Activated CD4-positive, alpha-beta T cell treated with anti-CD3 and anti-CD28 coated beads for 36 hours (primary cell): ENCODE measurements at regions not wholly inside any gene's neighbourhood (a gene's known extent, or its start where the extent isn't known, plus 50 kb on each side); places are given as distances from the start of the nearest gene placed in this dataset.
"Not testable (repeated sequence)": the region's sequence is repeated elsewhere in the genome, so short reads cannot be mapped to it uniquely, and the experiment has no call there.

Experiments used
- ATAC-seq: fragments of 200-7000 bp; cut with Tn5 transposase; one replicate; pipeline ENCODE4 v1.10.0; 2021; ENCODE audit warnings: mild to moderate bottlenecking, moderate library complexity
- CTCF ChIA-PET: fragments of 350-600 bp; sonication (Branson Sonifier 250); formaldehyde crosslinking; loops from one replicate; lab custom pipeline; 2021; ENCODE audit warnings: antibody characterized with exemption; lab: Charles Lee
- POLR2A ChIA-PET: fragments of 350-600 bp; sonication (Branson Sonifier 250); formaldehyde crosslinking; loops from one replicate; lab custom pipeline; 2021; ENCODE audit warnings: antibody characterized with exemption, inconsistent platforms; lab: Charles Lee
- DNase-seq: peaks from one replicate; pipeline ENCODE4 v3.0.0-alpha.2; 2020
- H3K27ac Mint-ChIP-seq: one replicate; pipeline ENCODE4 v1.8.0; 2021; ENCODE audit warnings: mixed read lengths
- H3K27me3 Mint-ChIP-seq: one replicate; pipeline ENCODE4 v1.8.0; 2021; ENCODE audit warnings: mixed read lengths
- H3K36me3 Mint-ChIP-seq: one replicate; pipeline ENCODE4 v1.8.0; 2021; ENCODE audit warnings: low read depth, mixed read lengths
- H3K4me1 Mint-ChIP-seq: one replicate; pipeline ENCODE4 v1.8.0; 2021; ENCODE audit warnings: mixed read lengths
- H3K4me3 Mint-ChIP-seq: one replicate; pipeline ENCODE4 v1.8.0; 2021; ENCODE audit warnings: mild to moderate bottlenecking, moderate library complexity, mixed read lengths
- H3K9me3 Mint-ChIP-seq: one replicate; pipeline ENCODE4 v1.8.0; 2021; ENCODE audit warnings: low read depth, mixed read lengths
- intact Hi-C, 2 experiments: fragments of 100-400 bp; cut with DNase I in 1 of 2; cut with micrococcal nuclease in 1 of 2; formaldehyde crosslinking; loops; one replicate each; pipeline versions ENCODE4 v1.14.2 to v1.15.1; 2022 to 2024; cut with DNase I, micrococcal nuclease

GRCh38 chr2:161480123-161480522, 64.0 kb downstream of the TBR1 start:
- Mint-ChIP-seq H3K27me3 (peaks cover 13% of the 10 kb centered on the region), H3K4me1 (no peaks in the 10 kb centered on the region), H3K9me3 (peaks cover 17% of the 10 kb centered on the region), H3K4me3 (no peak overlapping the region), H3K27ac (no peak overlapping the region), H3K36me3 (peaks cover 2% of the 10 kb centered on the region)
- ChIA-PET CTCF (no interaction called here), POLR2A (no interaction called here)
- ATAC-seq: no peak
- no peak for DNase-seq
- intact Hi-C loops: no loop called here

DNA sequence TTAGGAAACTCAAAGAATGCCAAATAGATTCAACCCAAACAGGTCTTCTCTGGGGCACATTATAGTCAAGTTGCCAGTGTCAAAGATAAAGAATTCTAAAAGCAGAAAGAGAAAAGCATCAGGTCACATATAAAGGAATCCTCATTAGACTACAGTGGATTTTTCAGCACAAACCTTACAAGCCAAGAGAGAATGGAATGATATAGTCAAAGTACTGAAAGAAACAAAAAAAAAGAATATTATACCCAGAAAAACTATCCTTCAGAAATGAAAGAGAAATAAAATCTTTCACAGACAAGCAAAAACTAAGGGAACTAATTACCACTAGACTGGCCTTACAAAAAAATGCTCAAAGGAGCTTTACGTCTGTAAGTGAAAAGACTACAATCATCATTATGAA, 65.5 kb downstream of the TBR1 start:
- Mint-ChIP-seq H3K27me3 (peaks cover 10% of the 10 kb centered on the region), H3K36me3 (peaks cover 2% of the 10 kb centered on the region), H3K4me3 (no peak overlapping the region), H3K9me3 (peaks cover 17% of the 10 kb centered on the region), H3K4me1 (no peaks in the 10 kb centered on the region), H3K27ac (no peak overlapping the region)
- no peak for DNase-seq
- no peak for ATAC-seq
- CTCF ChIA-PET: no interaction called here
- POLR2A ChIA-PET: no interaction called here
- intact Hi-C loops: no loop called here

- Mint-ChIP-seq H3K4me3 (no peak overlapping the region), H3K4me1 (no peaks in the 10 kb centered on the region), H3K9me3 (peaks cover 17% of the 10 kb centered on the region), H3K27me3 (peaks cover 10% of the 10 kb centered on the region), H3K36me3 (peaks cover 2% of the 10 kb centered on the region), H3K27ac (no peak overlapping the region)
- intact Hi-C loops: no loop called here
- CTCF ChIA-PET: no interaction called here
- ATAC-seq (no peak), DNase-seq (no peak)
- POLR2A ChIA-PET: no interaction called here
These were observed 68.0 kb downstream of the TBR1 start for GRCh38 chr2:161484061-161484460.

DNA sequence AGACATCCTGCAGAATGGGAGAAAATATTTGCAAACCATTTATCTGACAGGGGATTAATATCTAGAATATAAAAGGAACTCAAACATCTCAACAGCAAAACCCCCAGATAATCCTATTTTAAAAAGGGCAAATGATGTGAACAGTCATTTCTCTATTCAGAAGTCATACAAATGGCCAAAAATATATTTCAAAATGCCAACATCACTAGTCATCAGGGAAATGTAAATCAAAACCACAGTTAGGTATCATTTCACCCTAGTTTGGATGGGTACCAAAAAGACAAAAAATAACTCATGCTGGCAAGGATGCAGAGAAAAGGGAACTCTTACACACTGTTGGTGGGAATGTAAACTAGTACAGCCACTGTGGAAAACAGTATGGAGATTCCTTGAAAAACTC, 70.0 kb downstream of the TBR1 start:
- H3K4me1 Mint-ChIP-seq: no peaks in the 10 kb centered on the region
- POLR2A ChIA-PET: no interaction called here
- H3K27me3 Mint-ChIP-seq: peaks cover 15% of the 10 kb centered on the region
- H3K36me3 Mint-ChIP-seq: peaks cover 2% of the 10 kb centered on the region
- H3K27ac Mint-ChIP-seq: no peak overlapping the region
- H3K9me3 Mint-ChIP-seq: peaks cover 10% of the 10 kb centered on the region
- CTCF ChIA-PET: no interaction called here
- intact Hi-C loops: no loop called here
- H3K4me3 Mint-ChIP-seq: no peak overlapping the region
- ATAC-seq: no peak
- DNase-seq: no peak

DNA sequence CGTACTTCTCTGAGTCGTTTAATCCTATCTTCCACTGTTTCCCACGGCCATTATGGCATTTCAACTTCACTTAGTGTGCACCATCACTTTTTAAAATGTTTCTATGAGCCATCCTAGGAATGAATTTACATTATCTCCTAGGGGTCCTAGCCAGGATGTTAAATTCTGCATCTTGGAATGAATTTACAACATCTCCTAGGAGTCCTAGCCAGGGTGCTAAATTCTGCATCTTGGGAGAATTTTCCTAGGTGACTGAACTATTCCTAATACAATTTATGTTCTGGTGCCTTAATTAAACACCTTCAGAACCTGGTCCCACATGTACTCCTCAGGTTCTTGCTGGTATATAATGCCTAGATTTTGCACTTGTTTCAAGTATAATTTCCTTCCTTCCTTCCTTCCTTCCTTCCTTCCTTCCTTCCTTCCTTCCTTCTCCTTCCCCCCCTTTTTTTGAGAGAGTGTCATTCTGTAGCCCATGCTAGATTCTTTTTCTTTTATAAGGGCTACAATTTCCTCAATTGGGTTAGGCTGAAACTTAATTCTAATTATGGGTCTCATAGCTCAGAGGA, 72.1 kb downstream of the TBR1 start:
- H3K36me3 Mint-ChIP-seq: no peaks in the 10 kb centered on the region
- ATAC-seq (no peak), DNase-seq (no peak)
- no peaks in the 10 kb centered on the region for H3K4me1 Mint-ChIP-seq
- CTCF ChIA-PET: no interaction called here
- H3K27me3 Mint-ChIP-seq: peaks cover 14% of the 10 kb centered on the region
- H3K9me3 Mint-ChIP-seq: no peaks in the 10 kb centered on the region
- intact Hi-C loops: no loop called here
- H3K4me3 Mint-ChIP-seq: no peak overlapping the region
- POLR2A ChIA-PET: no interaction called here
- H3K27ac Mint-ChIP-seq: no peak overlapping the region

- DNase-seq: no peak
- POLR2A ChIA-PET: no interaction called here
- no peaks in the 10 kb centered on the region for H3K36me3 Mint-ChIP-seq
- intact Hi-C loops: no loop called here
- H3K4me3 Mint-ChIP-seq: no peak overlapping the region
- H3K9me3 Mint-ChIP-seq: no peaks in the 10 kb centered on the region
- H3K27me3 Mint-ChIP-seq: peaks cover 11% of the 10 kb centered on the region
- no peaks in the 10 kb centered on the region for H3K4me1 Mint-ChIP-seq
- H3K27ac Mint-ChIP-seq: no peak overlapping the region
- CTCF ChIA-PET: no interaction called here
- no peak for ATAC-seq
These were observed 72.8 kb downstream of the TBR1 start for GRCh38 chr2:161488879-161489278.

DNA sequence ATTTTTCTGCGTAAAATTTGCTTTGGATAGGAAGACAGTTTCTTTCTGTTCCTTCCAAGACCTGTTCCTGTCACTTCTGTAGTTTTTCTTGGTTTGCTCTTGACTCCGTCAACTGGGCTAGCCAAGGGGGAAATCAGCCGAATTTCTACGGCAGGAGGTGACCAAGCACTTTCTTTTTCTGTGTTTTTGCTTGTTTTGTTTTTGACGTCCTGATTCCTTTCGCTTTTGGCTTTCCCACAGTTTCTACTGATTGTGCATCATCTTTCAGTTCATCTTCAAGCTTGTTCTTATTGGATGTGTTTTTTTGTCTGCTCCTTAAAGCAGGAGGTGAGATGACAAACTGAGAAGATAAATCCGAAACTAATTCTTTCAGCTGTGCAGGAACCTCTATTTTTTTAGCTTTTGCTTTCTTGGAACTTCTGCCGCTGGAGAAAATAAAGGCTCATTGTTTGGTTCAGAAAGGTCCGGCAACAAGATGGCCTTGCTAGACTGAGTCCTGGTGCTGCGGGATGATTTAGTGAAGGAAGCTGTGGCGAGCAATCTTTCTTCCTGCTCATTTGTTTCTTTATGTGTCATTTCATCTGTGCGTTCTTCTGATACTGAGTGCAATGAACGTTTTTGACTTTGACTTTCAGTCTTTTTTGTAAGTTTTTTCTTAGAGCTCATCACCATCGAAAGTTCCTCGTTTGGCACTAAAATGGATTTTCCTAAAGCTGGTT, 85.0 kb downstream of the TBR1 start:
- peak; percentile 73 for ATAC-seq
- H3K4me3 Mint-ChIP-seq: peak overlapping the region; percentile 64
- intact Hi-C loops, H3K36me3 Mint-ChIP-seq, H3K9me3 Mint-ChIP-seq, POLR2A ChIA-PET, CTCF ChIA-PET: not testable (repeated sequence)
- peaks cover 22% of the 10 kb centered on the region for H3K27me3 Mint-ChIP-seq
- H3K27ac Mint-ChIP-seq: peak overlapping the region; percentile 65
- peak; percentile 24 for DNase-seq
- H3K4me1 Mint-ChIP-seq: peaks cover 11% of the 10 kb centered on the region

GRCh38 chr2:161502279-161502678, 86.2 kb downstream of the TBR1 start:
- Mint-ChIP-seq H3K4me1 (peaks cover 11% of the 10 kb centered on the region), H3K27me3 (peaks cover 18% of the 10 kb centered on the region)
- POLR2A ChIA-PET, DNase-seq, H3K9me3 Mint-ChIP-seq, H3K36me3 Mint-ChIP-seq, H3K27ac Mint-ChIP-seq, intact Hi-C loops, H3K4me3 Mint-ChIP-seq: not testable (repeated sequence)
- CTCF ChIA-PET: interaction anchor here (0.5 kb wide), 1 partner anchor 109 kb away, joined by 3 read pairs; no protein-coding TSS in a partner anchor
- peak; percentile 56 for ATAC-seq

GRCh38 chr2:161504628-161505289, 88.7 kb downstream of the TBR1 start:
- CTCF ChIA-PET: interaction anchor here (0.7 kb wide), 1 partner anchor 137 kb away, joined by 3 read pairs; no protein-coding TSS in a partner anchor
- POLR2A ChIA-PET: not testable (repeated sequence)

DNA sequence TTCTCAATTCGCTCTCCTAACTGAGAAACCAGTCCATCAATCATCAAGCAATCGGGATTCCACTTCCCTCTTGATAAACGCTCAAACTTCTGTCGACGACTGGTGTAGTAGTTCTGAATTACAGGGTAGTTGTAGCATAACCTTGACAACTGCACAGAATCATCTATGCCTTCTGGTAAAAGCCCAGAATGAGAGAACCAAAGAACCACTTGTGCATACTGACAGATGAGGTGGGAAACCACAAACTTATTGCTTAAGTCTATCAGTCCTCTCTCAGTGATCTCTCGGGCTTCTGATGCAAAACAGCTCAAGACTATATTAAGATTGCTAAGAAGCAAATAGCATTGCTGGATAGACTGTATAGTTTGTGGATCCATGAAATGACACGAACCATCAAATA, 89.4 kb downstream of the TBR1 start:
- H3K36me3 Mint-ChIP-seq, POLR2A ChIA-PET, H3K4me3 Mint-ChIP-seq, ATAC-seq, H3K27ac Mint-ChIP-seq, H3K9me3 Mint-ChIP-seq, DNase-seq, intact Hi-C loops: not testable (repeated sequence)
- peaks cover 14% of the 10 kb centered on the region for H3K27me3 Mint-ChIP-seq
- CTCF ChIA-PET: interaction anchor here (0.6 kb wide), 1 partner anchor 806 kb away, joined by 3 read pairs; no protein-coding TSS in a partner anchor
- peaks cover 11% of the 10 kb centered on the region for H3K4me1 Mint-ChIP-seq

More at GRCh38 chr2:161504628-161505289, 88.7 kb downstream of the TBR1 start:
- intact Hi-C loops, DNase-seq, H3K27ac Mint-ChIP-seq, ATAC-seq, H3K36me3 Mint-ChIP-seq, H3K9me3 Mint-ChIP-seq, H3K4me3 Mint-ChIP-seq: not testable (repeated sequence)
- peaks cover 14% of the 10 kb centered on the region for H3K27me3 Mint-ChIP-seq
- H3K4me1 Mint-ChIP-seq: peaks cover 11% of the 10 kb centered on the region

DNA sequence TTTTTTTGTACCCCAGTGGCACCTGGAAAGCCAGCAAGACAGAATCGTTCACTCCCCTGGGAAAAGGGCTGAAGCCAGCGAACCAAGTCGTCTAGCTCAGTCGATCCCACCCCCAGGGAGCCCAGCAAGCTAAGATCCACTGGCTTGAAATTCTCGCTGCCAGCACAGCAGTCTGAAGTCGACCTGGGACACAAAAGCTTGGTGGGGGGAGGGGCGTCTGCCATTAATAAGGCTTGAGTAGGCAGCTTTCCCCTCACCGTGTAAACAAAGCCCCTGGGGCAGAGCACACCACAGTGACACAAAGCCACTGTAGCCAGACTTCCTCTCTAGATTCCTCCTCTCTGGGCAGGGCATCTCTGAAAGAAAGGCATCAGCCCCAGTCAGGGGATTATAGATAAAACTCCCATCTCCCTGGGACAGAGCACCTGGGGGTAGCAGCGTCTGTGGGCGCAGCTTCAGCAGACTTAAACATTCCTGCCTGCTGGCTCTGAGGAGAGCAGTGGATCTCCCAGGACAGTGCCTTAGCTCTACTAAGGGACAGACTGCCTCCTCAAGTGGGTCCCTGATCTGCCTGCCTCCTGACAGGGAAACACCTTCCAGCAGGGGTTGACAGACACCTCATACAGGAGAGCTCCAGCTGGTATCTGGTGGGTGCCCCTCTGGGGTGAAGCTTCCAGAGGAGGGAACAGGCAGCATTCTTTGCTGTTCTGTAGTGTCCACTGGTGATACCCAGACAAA, 97.4 kb downstream of the TBR1 start:
- POLR2A ChIA-PET, CTCF ChIA-PET, H3K9me3 Mint-ChIP-seq, H3K4me3 Mint-ChIP-seq, H3K4me1 Mint-ChIP-seq, DNase-seq, intact Hi-C loops, ATAC-seq, H3K36me3 Mint-ChIP-seq, H3K27ac Mint-ChIP-seq: not testable (repeated sequence)
- H3K27me3 Mint-ChIP-seq: peaks cover 17% of the 10 kb centered on the region
